B cell (primary cell): ENCODE measurements at regions not wholly inside any gene's neighbourhood (a gene's known extent, or its start where the extent isn't known, plus 50 kb on each side); places are given as distances from the start of the nearest gene placed in this dataset.

ENCODE experiments used
- ATAC-seq: fragments of 200-7000 bp; cut with Tn5 transposase; one replicate; pipeline ENCODE4 v1.10.0; 2021; ENCODE audit warnings: low read depth, mild to moderate bottlenecking, moderate number of reproducible peaks, moderate library complexity
- CTCF ChIA-PET: fragments of 350-600 bp; sonication (Branson Sonifier 250); formaldehyde crosslinking; loops from one replicate; lab custom pipeline; 2021; ENCODE audit warnings: antibody characterized with exemption, inconsistent platforms; lab: Charles Lee
- POLR2A ChIA-PET: fragments of 350-600 bp; sonication (Branson Sonifier 250); formaldehyde crosslinking; loops from one replicate; lab custom pipeline; 2021; ENCODE audit warnings: antibody characterized with exemption; lab: Charles Lee
- DNase-seq: peaks from one replicate; pipeline ENCODE4 v3.0.0; 2013
- H2AFZ ChIP-seq: 2 replicates; pipeline ENCODE4 v1.6.1; 2012; ENCODE audit warnings: mild to moderate bottlenecking, low read depth, low read length; ENCODE audit not compliant: insufficient read depth, poor library complexity, severe bottlenecking
- H3K27ac ChIP-seq, 2 donors: 1 replicate in 1 of 2; 2 replicates in 1 of 2; pipeline ENCODE4 v1.5.1; 2012 to 2013; ENCODE audit warnings: low read length in 2 of 2, mild to moderate bottlenecking in 2 of 2, moderate library complexity in 1 of 2
- H3K27me3 ChIP-seq, 4 experiments: fragments of 200-600 bp in 1 of 4; sonication (generic) in 1 of 4; replicated peaks in 1 of 4; 1 replicate in 2 of 4; 2 replicates in 2 of 4; pipeline versions ENCODE4 v1.6.1 to v1.7.0; 2013 to 2016; ENCODE audit warnings: low read length in 3 of 4, mild to moderate bottlenecking in 2 of 4, mixed read lengths in 1 of 4, moderate library complexity in 1 of 4; ENCODE audit not compliant: insufficient read depth in 4 of 4, control insufficient read depth in 3 of 4; ENCODE audit errors: control extremely low read depth in 1 of 4
- H3K36me3 ChIP-seq, 2 experiments: replicated peaks in 1 of 2; 1 replicate in 1 of 2; 2 replicates in 1 of 2; pipeline versions ENCODE4 v1.6.1 to v1.7.1; 2013; ENCODE audit warnings: low read length in 1 of 2; ENCODE audit not compliant: insufficient read depth in 2 of 2, control insufficient read depth in 1 of 2; ENCODE audit errors: control extremely low read depth in 1 of 2, extremely low read depth in 1 of 2
- H3K4me1 ChIP-seq, 2 donors: fragments of 200-600 bp in 1 of 2; sonication (generic) in 1 of 2; 1 replicate in 1 of 2; 2 replicates in 1 of 2; pipeline versions ENCODE4 v1.5.1 to v1.6.1; 2013 to 2017; ENCODE audit warnings: low read length in 2 of 2; ENCODE audit not compliant: control insufficient read depth in 2 of 2, insufficient read depth in 2 of 2
- H3K4me2 ChIP-seq: replicated peaks from 2 replicates; pipeline ENCODE3; 2012; ENCODE audit warnings: mild to moderate bottlenecking, low read depth, low read length; ENCODE audit not compliant: poor library complexity, severe bottlenecking
- H3K4me3 ChIP-seq, 5 experiments: fragments of 200-600 bp in 1 of 5; sonication (generic) in 1 of 5; 1 replicate in 3 of 5; 2 replicates in 2 of 5; pipeline versions ENCODE4 v1.5.1 to v1.7.0; 2011 to 2016; ENCODE audit warnings: low read length in 4 of 5, mild to moderate bottlenecking in 4 of 5, low read depth in 2 of 5, control low read depth in 1 of 5, moderate library complexity in 1 of 5; ENCODE audit not compliant: insufficient read depth in 1 of 5; ENCODE audit errors: control extremely low read depth in 1 of 5, extremely low read depth in 1 of 5
- H3K79me2 ChIP-seq: fragments of 200-600 bp; sonication (generic); one replicate; pipeline ENCODE4 v1.6.0; 2016; ENCODE audit warnings: low read length; ENCODE audit not compliant: control insufficient read depth, insufficient read depth
- H3K9ac ChIP-seq: fragments of 200-600 bp; sonication (generic); 2 replicates; pipeline ENCODE4 v1.6.1; 2017; ENCODE audit warnings: mild to moderate bottlenecking, low read length, moderate library complexity
- H3K9me3 ChIP-seq, 3 donors: one replicate each; pipeline versions ENCODE4 v1.6.1 to v1.7.1; 2013; ENCODE audit warnings: low read length in 2 of 3; ENCODE audit not compliant: control insufficient read depth in 2 of 3, insufficient read depth in 1 of 3; ENCODE audit errors: control extremely low read depth in 1 of 3
- H4K20me1 ChIP-seq: 2 replicates; pipeline ENCODE4 v1.6.0; 2012; ENCODE audit warnings: mild to moderate bottlenecking, low read length; ENCODE audit not compliant: insufficient read depth, control insufficient read depth, poor library complexity, severe bottlenecking
- H3K27ac Mint-ChIP-seq: one replicate; pipeline ENCODE4 v1.8.0; 2021; ENCODE audit warnings: mixed read lengths
- H3K27me3 Mint-ChIP-seq: one replicate; pipeline ENCODE4 v1.8.0; 2021; ENCODE audit warnings: mixed read lengths
- H3K4me1 Mint-ChIP-seq: one replicate; pipeline ENCODE4 v1.8.0; 2021; ENCODE audit warnings: mixed read lengths
- H3K4me3 Mint-ChIP-seq: one replicate; pipeline ENCODE4 v1.8.0; 2021; ENCODE audit warnings: mixed read lengths
- H3K9me3 Mint-ChIP-seq: one replicate; pipeline ENCODE4 v1.8.0; 2022; ENCODE audit warnings: mixed read lengths; ENCODE audit not compliant: insufficient read depth
- EZH2 ChIP-seq: IDR thresholded peaks from 2 replicates; pipeline ENCODE4 v1.6.1; 2012; ENCODE audit warnings: borderline replicate concordance, low read depth, mild to moderate bottlenecking, moderate library complexity, low read length; ENCODE audit not compliant: insufficient read depth, poor library complexity, severe bottlenecking
- WGBS: methylation state at CpG from one replicate; pipeline ENCODE4 v1.1.5; 2013; ENCODE audit warnings: missing lambda C conversion rate; ENCODE audit not compliant: insufficient coverage; 5-methylcytosine and 5-hydroxymethylcytosine counted together
- intact Hi-C: fragments of 100-400 bp; cut with micrococcal nuclease; formaldehyde crosslinking; loops from one replicate; pipeline ENCODE4 v1.10.0; 2022
- TF ChIP-seq, protein P1 (sequence below): fragments of 200-600 bp; IDR thresholded peaks from one replicate; pipeline ENCODE4 v1.8.0; 2022; ENCODE audit warnings: antibody characterized with exemption, mild to moderate bottlenecking

DNA sequence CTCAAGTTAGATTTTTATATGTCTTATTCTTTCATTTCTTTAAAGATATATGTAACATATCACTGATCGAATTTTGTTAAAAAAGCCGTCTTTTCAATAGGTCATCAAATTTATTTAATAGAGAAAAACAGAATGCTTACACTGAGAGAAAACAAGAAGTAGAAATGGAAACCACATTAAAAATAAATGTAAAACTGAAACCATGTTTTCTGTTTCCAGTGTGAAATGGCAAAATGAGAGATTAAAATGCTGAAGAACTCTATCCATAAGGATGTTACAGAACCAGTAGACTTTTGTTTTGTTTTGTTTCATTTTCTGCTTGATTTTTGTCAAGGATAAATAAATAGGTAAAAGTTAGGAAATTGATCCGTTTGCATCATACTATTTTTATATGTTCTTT lies 210.1 kb downstream of the PRDM9 start:
- no peak overlapping the region for H2AFZ ChIP-seq
- no peak overlapping the region for H3K27ac ChIP-seq
- Mint-ChIP-seq H3K4me3 (no peak overlapping the region), H3K9me3 (peaks cover 7% of the 10 kb centered on the region), H3K27me3 (no peaks in the 10 kb centered on the region), H3K27ac (no peak overlapping the region), H3K4me1 (no peaks in the 10 kb centered on the region)
- no peaks in the 10 kb centered on the region for H3K4me1 ChIP-seq
- ChIA-PET POLR2A (no interaction called here), CTCF (no interaction called here)
- DNase-seq (no peak), ATAC-seq (no peak)
- no peak overlapping the region for H3K4me3 ChIP-seq
- no peaks in the 10 kb centered on the region for H3K79me2 ChIP-seq
- TF ChIP-seq EZH2 = no peak
- TF ChIP-seq, protein P1, sequence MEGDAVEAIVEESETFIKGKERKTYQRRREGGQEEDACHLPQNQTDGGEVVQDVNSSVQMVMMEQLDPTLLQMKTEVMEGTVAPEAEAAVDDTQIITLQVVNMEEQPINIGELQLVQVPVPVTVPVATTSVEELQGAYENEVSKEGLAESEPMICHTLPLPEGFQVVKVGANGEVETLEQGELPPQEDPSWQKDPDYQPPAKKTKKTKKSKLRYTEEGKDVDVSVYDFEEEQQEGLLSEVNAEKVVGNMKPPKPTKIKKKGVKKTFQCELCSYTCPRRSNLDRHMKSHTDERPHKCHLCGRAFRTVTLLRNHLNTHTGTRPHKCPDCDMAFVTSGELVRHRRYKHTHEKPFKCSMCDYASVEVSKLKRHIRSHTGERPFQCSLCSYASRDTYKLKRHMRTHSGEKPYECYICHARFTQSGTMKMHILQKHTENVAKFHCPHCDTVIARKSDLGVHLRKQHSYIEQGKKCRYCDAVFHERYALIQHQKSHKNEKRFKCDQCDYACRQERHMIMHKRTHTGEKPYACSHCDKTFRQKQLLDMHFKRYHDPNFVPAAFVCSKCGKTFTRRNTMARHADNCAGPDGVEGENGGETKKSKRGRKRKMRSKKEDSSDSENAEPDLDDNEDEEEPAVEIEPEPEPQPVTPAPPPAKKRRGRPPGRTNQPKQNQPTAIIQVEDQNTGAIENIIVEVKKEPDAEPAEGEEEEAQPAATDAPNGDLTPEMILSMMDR = no peak
- H3K9me3 ChIP-seq = no peaks in the 10 kb centered on the region
- no peaks in the 10 kb centered on the region for H3K27me3 ChIP-seq
- intact Hi-C loops = no loop called here
- no peak overlapping the region for H3K9ac ChIP-seq
- H3K4me2 ChIP-seq = no peak overlapping the region
- no peaks in the 10 kb centered on the region for H3K36me3 ChIP-seq
- no CpG with 5 or more reads among the region's 3 CpGs for WGBS
- no peaks in the 10 kb centered on the region for H4K20me1 ChIP-seq

DNA sequence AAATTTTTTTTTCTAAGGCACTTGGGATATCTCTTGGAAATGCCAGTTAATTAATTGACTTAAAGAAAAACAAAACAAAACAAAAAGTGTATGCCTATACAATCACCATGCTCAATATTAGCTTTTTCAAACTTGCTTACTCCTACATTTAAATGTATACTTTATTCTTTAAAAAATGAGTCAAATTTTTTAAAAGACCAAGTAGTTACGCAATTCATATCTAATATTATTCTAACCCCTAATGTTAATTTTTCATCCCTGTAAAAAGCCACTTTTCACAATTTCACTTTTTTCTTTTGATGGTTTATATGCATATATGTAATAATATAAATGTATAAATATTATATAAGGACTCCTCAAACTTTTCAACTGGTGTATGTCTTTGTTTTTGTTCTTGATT lies 211.2 kb downstream of the PRDM9 start:
- Histone ChIP-seq H3K27me3 (no peaks in the 10 kb centered on the region), H4K20me1 (no peaks in the 10 kb centered on the region), H3K27ac (no peak overlapping the region), H3K79me2 (no peaks in the 10 kb centered on the region), H3K4me3 (no peak overlapping the region), H3K9ac (no peak overlapping the region), H2AFZ (no peak overlapping the region), H3K36me3 (no peaks in the 10 kb centered on the region), H3K4me2 (no peak overlapping the region), H3K9me3 (no peaks in the 10 kb centered on the region), H3K4me1 (no peaks in the 10 kb centered on the region)
- ChIA-PET POLR2A (no interaction called here), CTCF (no interaction called here)
- TF ChIP-seq, protein P1 = no peak
- TF ChIP-seq EZH2 = no peak
- no peak for ATAC-seq
- H3K4me1 Mint-ChIP-seq = no peaks in the 10 kb centered on the region
- no peak overlapping the region for H3K4me3 Mint-ChIP-seq
- intact Hi-C loops = no loop called here
- no peak overlapping the region for H3K27ac Mint-ChIP-seq
- peaks cover 4% of the 10 kb centered on the region for H3K9me3 Mint-ChIP-seq
- no CpG with 5 or more reads among the region's 1 CpG for WGBS
- no peak for DNase-seq
- H3K27me3 Mint-ChIP-seq = no peaks in the 10 kb centered on the region
